H7 (cell line): ENCODE measurements at regions not wholly inside any gene's neighbourhood (a gene's known extent, or its start where the extent isn't known, plus 50 kb on each side); places are given as distances from the start of the nearest gene placed in this dataset.

ENCODE experiments used
- DNase-seq: peaks from one replicate; pipeline ENCODE4 v3.0.0; 2012
- H3K27me3 ChIP-seq: 2 replicates; pipeline ENCODE4 v1.6.0; 2011; ENCODE audit warnings: mild to moderate bottlenecking, low read length; ENCODE audit not compliant: control insufficient read depth, insufficient read depth
- H3K36me3 ChIP-seq: replicated peaks from 2 replicates; pipeline ENCODE4 v1.5.1; 2011; ENCODE audit warnings: low read length; ENCODE audit not compliant: control insufficient read depth, insufficient read depth
- H3K4me3 ChIP-seq: 2 replicates; pipeline ENCODE4 v1.5.1; 2011; ENCODE audit warnings: low read depth, mild to moderate bottlenecking, control low read depth, low read length, moderate library complexity; ENCODE audit not compliant: insufficient read depth

GRCh38 chr6:113595911-113596376 is 261.2 kb upstream of the MARCKS start:
- no peaks in the 10 kb centered on the region for H3K36me3 ChIP-seq
- no peaks in the 10 kb centered on the region for H3K27me3 ChIP-seq
- H3K4me3 ChIP-seq: no peak overlapping the region
- no peak for DNase-seq

- H3K4me3 ChIP-seq: no peak overlapping the region
- DNase-seq: no peak
- H3K36me3 ChIP-seq: no peaks in the 10 kb centered on the region
- no peaks in the 10 kb centered on the region for H3K27me3 ChIP-seq
Measured at GRCh38 chr6:113596387-113597230, 260.5 kb upstream of the MARCKS start.

DNA sequence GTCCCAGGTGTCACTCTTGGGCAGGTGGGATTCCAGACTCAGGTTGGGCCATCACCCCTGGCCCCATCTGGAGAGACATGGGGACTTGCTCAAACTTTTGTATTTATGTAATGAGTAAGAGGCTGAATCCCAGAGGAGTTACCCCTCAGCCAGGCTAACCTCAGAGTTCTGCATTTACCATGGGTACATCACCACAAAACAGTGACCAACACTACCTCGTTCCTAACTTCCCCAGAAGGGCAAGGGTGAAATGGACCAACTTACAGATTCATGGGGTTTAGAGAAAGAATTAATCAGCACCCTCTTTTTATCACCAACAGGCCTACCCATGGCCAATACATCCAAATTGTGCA is 259.9 kb upstream of the MARCKS start:
- no peaks in the 10 kb centered on the region for H3K36me3 ChIP-seq
- DNase-seq: no peak
- no peak overlapping the region for H3K4me3 ChIP-seq
- no peaks in the 10 kb centered on the region for H3K27me3 ChIP-seq

DNA sequence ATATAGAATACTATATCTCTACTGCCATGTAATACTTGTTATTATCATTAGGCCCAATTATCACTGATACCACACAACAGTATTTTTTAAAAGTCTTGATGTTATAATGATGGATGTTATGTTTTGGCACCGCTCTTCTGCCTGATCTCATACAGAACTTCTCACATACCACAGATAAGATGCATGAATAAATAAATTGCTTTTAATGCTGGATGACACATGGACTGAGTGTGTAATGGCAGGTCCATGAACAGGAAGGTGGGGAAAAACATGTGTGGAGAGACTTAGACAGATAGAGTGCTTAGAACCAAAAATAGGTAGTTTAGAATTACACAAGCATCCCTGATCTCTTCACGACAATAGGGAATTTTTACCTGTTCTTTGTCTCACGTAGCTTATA is 258.4 kb upstream of the MARCKS start:
- H3K36me3 ChIP-seq: no peaks in the 10 kb centered on the region
- no peak overlapping the region for H3K4me3 ChIP-seq
- no peaks in the 10 kb centered on the region for H3K27me3 ChIP-seq
- DNase-seq: no peak

- no peak for DNase-seq
- no peaks in the 10 kb centered on the region for H3K27me3 ChIP-seq
- no peak overlapping the region for H3K4me3 ChIP-seq
Measured at GRCh38 chr6:113599444-113599843, 257.7 kb upstream of the MARCKS start.

GRCh38 chr6:113600551-113601339 is 256.4 kb upstream of the MARCKS start:
- no peaks in the 10 kb centered on the region for H3K27me3 ChIP-seq
- H3K4me3 ChIP-seq: no peak overlapping the region
- no peaks in the 10 kb centered on the region for H3K36me3 ChIP-seq
- DNase-seq: no peak

More at GRCh38 chr6:113599444-113599843, 257.7 kb upstream of the MARCKS start:
- no peaks in the 10 kb centered on the region for H3K36me3 ChIP-seq

GRCh38 chr6:113607821-113608545 is 249.2 kb upstream of the MARCKS start:
- H3K27me3 ChIP-seq: no peaks in the 10 kb centered on the region
- no peak for DNase-seq
- H3K36me3 ChIP-seq: no peaks in the 10 kb centered on the region
- H3K4me3 ChIP-seq: no peak overlapping the region

DNA sequence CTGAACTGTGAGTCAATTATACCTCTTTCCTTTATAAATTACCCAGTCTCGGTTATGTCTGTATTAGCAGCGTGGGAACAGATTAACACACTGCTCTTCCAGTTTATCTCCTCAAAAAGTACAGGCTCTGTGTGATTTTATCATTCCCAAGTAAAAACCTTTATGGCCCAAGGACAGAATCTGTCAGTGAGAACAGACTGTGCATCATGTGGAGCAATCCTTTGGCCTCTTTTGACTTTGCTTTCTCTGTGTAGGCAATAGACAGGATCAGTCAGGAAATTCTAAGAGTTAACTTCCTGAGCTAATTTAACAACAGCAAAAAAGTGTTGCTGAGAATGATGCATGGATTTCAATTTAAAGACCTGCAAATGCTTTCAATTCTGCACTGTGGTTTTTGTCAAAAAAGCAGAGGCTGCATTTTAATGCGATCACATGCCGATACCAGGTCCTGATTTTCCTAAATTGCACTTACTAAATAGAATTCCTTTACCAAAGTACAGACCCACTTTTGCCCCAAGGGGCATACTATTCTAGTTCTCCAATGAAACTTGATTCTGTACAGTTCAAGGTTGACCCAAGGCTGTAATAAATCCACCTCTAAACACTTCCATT is 246.7 kb upstream of the MARCKS start:
- H3K36me3 ChIP-seq: no peaks in the 10 kb centered on the region
- H3K27me3 ChIP-seq: no peaks in the 10 kb centered on the region
- no peak overlapping the region for H3K4me3 ChIP-seq
- DNase-seq: no peak

GRCh38 chr6:113616701-113617274 is 240.4 kb upstream of the MARCKS start:
- Histone ChIP-seq H3K4me3 (no peak overlapping the region), H3K36me3 (no peaks in the 10 kb centered on the region), H3K27me3 (no peaks in the 10 kb centered on the region)
- no peak for DNase-seq

GRCh38 chr6:113619077-113619476 is 238.1 kb upstream of the MARCKS start:
- no peak overlapping the region for H3K4me3 ChIP-seq
- no peaks in the 10 kb centered on the region for H3K27me3 ChIP-seq
- H3K36me3 ChIP-seq: no peaks in the 10 kb centered on the region
- DNase-seq: no peak

DNA sequence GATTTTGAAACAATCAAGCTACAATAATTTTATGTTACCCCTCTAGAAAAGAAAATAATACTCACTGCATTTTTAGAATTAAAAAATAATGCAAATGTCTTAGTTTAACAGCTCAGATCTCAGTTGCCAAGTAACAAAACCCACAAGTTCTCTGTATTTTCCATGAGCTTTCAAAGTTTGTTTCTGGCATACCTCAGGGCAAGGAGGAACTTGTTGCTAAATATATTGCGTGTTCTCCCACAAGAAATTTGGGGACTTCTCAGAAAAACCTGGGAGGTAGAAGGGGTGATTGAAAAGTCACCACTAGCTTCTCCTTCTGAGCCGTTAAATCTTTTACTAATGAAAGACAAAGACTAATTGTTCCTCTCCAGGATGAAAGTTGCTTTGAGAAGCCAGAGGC is 236.8 kb upstream of the MARCKS start:
- H3K4me3 ChIP-seq: no peak overlapping the region
- H3K27me3 ChIP-seq: no peaks in the 10 kb centered on the region
- DNase-seq: no peak
- no peaks in the 10 kb centered on the region for H3K36me3 ChIP-seq

GRCh38 chr6:113622254-113622653 is 234.9 kb upstream of the MARCKS start:
- no peak for DNase-seq
- Histone ChIP-seq H3K4me3 (no peak overlapping the region), H3K36me3 (no peaks in the 10 kb centered on the region), H3K27me3 (no peaks in the 10 kb centered on the region)

- DNase-seq: no peak
- Histone ChIP-seq H3K4me3 (no peak overlapping the region), H3K27me3 (no peaks in the 10 kb centered on the region; the same call in 1 of the 2 replicates), H3K36me3 (no peaks in the 10 kb centered on the region)
Measured at GRCh38 chr6:113623129-113623528, 234.0 kb upstream of the MARCKS start.

- no peak for DNase-seq
- no peaks in the 10 kb centered on the region for H3K36me3 ChIP-seq
- no peak overlapping the region for H3K4me3 ChIP-seq
- no peaks in the 10 kb centered on the region; the same call in 1 of the 2 replicates for H3K27me3 ChIP-seq
Measured at GRCh38 chr6:113625850-113626249, 231.3 kb upstream of the MARCKS start.
